HCEC 1CT (cell line): ENCODE measurements at regions not wholly inside any gene's neighbourhood (a gene's known extent, or its start where the extent isn't known, plus 50 kb on each side); places are given as distances from the start of the nearest gene placed in this dataset.

Experiments
- DNase-seq: peaks from one replicate; pipeline ENCODE4 v3.0.0-alpha.2; 2017

- no peak for DNase-seq
Measured at GRCh38 chr7:53988376-53988775, 553.8 kb upstream of the VSTM2A start.

- no peak for DNase-seq
Measured at GRCh38 chr7:53993224-53993623, 549.0 kb upstream of the VSTM2A start.

DNA sequence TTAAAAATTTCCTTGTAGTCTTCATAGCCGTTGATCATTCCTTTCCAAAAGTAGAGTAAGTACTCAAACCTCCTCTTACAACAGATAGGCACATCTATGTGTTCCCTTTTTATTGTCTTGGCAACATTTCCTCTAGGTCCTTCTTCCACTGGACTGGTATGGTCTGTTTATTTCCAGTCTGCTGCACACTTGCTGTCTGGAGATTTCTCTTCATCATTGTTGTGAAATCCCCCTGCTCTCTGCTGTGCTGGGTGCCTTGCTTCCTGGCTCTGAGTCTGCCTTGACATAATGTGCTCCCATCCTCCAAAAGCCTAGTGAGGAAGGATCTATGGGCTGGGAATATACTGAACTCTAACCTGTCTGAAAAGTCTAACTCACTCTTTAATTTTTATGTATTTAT is 545.3 kb upstream of the VSTM2A start:
- no peak for DNase-seq

GRCh38 chr7:54014765-54015164 is 527.4 kb upstream of the VSTM2A start:
- DNase-seq = no peak

- no peak for DNase-seq
Measured at GRCh38 chr7:54015251-54015650, 526.9 kb upstream of the VSTM2A start.

- no peak for DNase-seq
Measured at GRCh38 chr7:54037873-54038272, 504.3 kb upstream of the VSTM2A start.

DNA sequence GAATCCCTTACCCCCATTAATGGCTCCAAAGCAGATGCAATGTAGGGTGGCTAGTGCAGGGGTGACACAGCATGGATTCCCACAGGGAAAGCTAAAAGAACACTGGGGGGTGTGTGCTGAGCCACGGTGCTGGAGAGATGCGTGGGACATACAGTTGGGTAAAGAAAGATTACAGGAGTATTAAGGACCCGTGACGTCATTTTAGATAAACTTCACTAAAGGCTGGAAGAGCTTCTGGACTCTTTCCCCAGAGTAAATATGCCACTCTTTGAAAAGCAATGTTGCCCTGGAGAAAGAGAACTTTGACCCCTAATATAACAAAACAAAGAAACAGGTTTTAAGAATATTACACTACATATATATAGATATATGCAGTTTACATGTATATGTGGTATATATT is 481.5 kb upstream of the VSTM2A start:
- no peak for DNase-seq

DNA sequence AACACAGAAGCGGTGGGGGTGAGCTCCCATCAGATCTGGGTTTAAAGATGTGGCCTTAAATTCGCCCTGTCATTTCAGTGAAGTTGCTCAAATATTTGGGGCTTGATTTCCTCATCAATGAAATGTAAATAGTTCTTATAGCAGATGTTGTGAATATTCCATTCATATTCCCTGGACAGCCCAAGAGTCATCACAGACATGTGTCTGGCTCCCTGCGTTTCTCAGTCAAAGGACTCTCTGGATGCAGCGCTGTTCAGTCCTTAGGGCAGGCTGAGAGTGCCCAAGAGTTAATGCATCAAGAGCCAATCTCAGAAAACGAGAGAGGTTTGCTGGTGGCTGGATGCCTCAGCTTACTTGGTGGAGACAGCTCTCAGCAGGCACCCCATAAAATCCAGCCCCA is 475.5 kb upstream of the VSTM2A start:
- DNase-seq = no peak

- DNase-seq = no peak
Measured at GRCh38 chr7:54069843-54070242, 472.3 kb upstream of the VSTM2A start.

DNA sequence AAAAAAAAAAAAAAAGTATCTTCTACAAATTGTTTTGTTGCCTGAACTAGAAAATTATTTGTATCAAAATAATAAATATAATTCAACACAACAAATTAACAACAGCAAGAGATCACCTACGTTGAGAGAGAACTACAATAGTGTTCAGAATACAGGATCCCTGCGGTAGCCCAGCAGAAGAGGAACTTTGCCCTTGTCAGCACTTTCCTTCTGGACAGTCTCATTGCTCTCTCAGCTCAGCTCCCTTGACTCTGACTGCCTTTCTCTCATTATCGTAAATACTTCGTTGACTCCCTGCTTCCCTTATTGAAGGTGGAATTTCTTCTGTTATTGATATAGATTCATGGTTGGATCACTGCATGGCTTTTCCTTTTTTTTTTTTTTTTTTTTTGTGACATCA is 469.5 kb upstream of the VSTM2A start:
- DNase-seq = no peak

DNA sequence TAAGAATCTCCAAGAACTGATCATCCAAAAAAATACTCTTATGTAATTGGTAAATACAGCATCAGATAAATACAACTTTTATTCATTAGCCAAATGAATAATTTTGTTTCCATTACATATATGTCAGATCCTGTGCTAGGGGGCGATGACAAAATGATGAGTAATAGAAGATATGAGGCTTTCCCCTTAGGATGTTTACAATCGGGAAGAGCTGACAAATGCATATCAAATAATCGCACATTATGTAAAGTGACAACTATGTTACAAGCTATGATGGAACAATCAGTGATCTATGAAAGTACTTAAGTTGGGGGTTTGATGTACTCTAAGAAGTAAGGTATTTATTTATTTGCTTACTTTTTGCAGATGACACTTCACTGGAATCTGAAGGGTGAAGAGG is 465.6 kb upstream of the VSTM2A start:
- DNase-seq = no peak

- no peak for DNase-seq
Measured at GRCh38 chr7:54080525-54080924, 461.6 kb upstream of the VSTM2A start.

DNA sequence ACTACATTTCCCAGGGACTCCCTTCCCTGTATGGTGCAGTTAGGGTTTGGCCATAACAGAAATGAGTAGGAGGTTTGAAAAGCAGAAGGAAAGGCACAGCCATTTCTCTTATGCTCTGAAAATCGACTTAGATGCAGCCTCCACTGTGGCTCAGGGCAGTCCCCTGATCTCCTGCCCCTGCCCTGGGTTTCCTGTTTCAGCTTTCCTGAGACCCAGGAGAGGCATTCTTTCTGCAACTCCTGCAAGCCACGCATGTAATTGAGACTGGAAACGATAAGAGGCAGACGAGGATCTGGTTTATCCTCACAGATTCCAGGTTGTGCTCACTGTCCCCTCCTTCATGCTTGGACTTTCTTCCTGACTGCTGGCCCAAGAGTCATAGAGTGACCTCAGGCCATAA is 461.2 kb upstream of the VSTM2A start:
- no peak for DNase-seq

DNA sequence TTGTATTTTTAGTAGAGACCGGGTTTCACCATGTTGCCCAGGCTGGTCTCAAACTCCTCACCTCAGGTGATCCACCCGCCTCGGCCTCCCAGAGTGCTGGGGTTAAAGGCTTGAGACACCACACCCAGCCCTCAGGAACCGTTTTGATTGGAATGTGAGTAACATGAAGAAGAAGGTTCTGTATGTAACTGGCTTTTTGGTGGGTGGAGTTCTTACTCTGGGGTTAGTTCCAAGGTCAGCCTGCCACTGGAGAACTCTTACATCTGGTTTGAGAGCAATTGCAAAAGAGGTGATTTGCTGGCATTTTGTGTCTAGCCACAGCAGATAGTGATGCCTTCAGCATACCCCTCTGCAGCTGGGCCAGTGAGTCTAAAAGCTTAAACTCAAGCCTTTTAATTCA is 457.8 kb upstream of the VSTM2A start:
- no peak for DNase-seq

- no peak for DNase-seq
Measured at GRCh38 chr7:54090652-54091213, 451.4 kb upstream of the VSTM2A start.

- DNase-seq = no peak
Measured at GRCh38 chr7:54091322-54091721, 450.9 kb upstream of the VSTM2A start.

- DNase-seq = no peak
Measured at GRCh38 chr7:54097886-54098285, 444.3 kb upstream of the VSTM2A start.

GRCh38 chr7:54109501-54109900 is 432.7 kb upstream of the VSTM2A start:
- DNase-seq = no peak

DNA sequence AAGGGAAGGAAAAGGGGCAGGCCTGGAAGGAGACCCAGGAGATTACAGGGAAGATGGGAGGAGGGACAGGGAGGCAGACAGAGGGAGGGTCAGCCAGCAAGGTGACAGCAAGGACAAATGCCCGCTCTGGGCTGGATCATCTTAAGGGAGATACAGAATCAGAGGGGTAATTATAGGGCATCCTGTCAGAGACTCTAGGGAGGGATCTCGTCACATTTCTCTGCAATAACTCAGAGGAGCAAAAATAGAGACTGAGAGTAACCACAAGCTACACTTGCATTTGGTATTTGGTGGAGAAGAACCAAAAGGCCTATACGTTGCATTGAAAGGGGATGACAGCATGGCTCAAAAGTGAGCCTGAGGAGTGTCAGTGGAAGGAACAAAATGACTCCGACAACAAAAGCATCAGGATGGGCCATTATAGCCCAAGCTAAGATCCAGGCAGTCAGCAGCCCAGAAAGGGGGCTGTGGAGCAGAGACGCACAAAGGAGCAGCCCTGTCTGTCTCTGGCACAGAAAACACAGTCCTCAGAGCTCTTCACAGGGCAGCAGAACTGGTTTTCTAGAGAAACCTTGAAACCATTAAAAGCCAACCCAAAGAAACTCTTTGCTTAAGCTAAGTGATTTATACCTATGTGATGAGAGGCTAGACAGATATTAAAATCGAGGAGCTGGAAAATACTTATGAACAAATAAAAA is 430.2 kb upstream of the VSTM2A start:
- no peak for DNase-seq

- DNase-seq = no peak
Measured at GRCh38 chr7:54112567-54112966, 429.6 kb upstream of the VSTM2A start.

- DNase-seq = no peak
Measured at GRCh38 chr7:54115028-54115763, 427.0 kb upstream of the VSTM2A start.

DNA sequence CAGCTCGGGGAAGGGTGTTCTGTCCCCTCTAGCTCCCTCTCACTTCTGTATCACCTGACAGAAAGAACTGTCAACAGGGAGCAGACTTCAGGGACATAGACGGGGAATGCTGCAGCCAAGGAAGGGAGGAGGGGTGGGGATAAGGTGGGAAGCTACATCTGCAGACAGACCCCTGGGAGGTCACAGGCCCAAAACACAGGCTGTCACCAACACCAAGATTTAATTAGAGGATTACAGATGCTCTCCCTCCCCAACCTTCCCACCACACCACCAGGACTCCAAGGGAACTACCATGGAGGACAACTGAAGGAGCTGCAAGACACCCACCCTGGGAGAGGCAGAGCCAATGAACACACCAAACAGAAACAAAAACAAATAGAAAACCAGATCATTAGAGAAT is 425.2 kb upstream of the VSTM2A start:
- DNase-seq = no peak

- no peak for DNase-seq
Measured at GRCh38 chr7:54129035-54129434, 413.1 kb upstream of the VSTM2A start.

DNA sequence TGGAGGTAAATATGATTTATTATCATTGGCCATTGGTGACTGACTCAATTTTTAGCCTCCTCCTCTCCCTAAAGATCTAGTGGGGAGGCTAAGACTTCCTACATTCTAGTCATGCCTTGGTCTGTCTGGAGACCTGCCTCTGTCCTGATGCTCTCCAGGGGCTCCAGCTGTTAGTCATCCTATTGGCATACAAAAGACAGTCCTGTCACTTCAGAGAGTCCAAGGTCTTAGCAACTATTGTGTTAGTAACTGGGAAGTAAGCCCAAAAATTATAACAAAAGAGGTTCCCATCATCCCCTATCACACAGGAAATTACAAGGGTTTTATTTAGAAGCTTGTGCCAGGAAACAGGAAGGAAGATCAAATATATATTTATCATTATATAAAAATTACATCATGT is 400.6 kb upstream of the VSTM2A start:
- DNase-seq = no peak

DNA sequence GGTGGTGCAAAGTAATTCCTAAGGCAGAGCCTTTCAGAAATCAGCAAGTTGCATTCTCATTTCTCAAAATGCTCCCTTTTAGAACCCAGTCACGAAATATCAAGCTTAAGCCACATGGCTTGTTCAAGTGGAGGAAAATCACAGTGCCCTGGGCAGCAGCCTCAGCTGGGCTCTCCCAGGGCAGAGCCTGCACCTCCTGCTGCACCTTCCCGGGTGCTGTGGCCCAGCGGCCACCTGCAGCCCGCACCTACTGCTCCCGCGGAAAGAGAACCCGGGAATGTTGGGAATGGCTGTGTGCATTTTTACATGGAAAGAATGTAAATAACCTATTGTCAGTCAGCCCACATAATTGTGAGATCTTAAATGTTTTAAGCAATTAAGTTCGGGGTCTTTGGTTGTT is 396.5 kb upstream of the VSTM2A start:
- DNase-seq = no peak
